ENCODE measurements at regions not wholly inside any gene's neighbourhood (a gene's known extent, or its start where the extent isn't known, plus 50 kb on each side); places are given as distances from the start of the nearest gene placed in this dataset.
"Not testable (repeated sequence)": the region's sequence is repeated elsewhere in the genome, so short reads cannot be mapped to it uniquely, and the experiment has no call there.

DNA sequence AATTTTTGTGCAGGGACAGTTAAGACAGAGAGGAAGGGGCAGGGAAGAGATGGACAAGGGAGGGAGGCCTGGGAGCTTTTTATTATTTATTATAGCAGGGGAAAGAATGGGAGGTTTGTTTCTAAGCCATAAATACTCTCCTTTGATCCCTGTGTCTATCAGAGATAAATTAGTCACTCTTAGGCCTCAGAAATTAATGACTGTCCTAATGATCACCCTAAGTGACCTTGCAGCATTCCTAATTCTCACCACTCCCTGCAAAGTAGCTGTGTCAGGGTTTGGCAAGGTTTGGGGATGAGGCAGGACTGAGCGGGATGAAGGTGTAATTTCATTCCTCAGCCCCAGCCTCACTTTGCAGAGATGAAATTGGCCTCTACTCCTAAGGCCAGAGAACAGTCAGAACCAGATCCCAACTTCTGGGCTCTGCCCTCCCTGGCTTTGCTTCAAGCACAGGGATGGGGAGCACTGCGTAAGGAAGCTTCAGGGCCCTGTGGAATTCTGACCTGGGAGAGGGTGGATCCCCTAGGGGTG is 95.0 kb downstream of the TMEM17 start:
- no peak for DNase-seq (ENCODE audit: low spot score)

DNA sequence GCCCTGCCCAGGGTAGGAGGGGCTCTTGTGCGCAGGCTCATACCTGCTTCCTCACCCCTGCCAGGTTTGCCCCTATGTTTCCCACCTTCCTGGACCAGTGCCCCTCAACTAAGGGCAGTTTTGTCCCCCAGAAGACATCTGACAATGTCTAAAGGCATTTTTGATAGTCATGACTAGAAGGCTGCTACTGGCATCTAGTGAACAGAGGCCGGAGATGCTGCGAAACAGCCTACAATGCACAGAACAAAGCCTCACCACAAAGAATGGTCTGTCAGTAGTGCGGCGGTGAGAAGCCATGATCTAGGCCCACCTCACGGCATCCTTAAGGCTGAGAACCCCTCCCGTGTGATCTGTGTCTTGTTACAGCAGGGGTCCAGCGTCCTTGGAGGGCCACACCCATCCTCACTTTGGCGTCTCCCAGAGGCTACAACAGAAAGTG is 96.0 kb downstream of the TMEM17 start:
- DNase-seq (ENCODE audit: low spot score) = no peak

DNA sequence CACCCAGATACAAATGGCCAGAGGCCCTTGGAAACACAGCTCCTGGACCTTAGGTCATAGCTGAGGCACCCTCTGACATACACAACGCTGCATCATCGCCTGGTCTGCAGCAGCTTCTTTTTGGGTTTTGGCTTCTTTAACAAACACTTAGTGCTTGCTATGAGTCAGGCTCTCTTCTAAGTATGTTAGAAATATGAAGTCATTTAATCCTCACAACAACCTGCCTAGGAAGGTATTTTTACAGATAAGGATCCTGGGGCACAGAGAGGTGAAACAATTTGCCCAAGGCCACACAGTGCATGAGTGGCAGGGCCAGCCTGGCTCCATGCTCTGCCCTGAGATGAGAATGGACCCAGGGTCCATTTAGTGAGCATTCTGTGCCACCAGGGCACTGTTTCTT is 96.6 kb downstream of the TMEM17 start:
- peak; percentile 34 for DNase-seq (ENCODE audit: low spot score)

DNA sequence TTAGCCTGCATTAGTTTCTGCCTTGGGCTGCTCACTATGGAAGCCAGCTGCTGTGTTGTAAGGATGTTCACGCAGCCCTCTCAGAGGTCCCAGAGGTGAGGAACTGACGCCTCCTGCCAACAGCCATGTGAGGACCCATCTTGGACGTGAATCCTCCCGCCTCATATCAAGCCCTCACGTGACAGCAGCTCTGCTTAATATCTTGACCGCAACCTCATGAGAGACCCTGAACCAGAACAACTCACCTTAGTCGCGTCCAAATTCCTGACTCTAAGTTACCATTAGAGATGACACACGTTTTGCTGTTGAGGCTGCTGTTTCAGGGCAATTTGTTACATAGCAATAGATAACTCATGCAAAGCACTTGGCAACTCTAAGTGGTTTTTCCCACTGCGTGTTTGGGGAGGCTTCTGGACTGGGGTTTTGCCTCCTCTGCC is 97.7 kb downstream of the TMEM17 start:
- DNase-seq (ENCODE audit: low spot score) = peak; percentile 33

DNA sequence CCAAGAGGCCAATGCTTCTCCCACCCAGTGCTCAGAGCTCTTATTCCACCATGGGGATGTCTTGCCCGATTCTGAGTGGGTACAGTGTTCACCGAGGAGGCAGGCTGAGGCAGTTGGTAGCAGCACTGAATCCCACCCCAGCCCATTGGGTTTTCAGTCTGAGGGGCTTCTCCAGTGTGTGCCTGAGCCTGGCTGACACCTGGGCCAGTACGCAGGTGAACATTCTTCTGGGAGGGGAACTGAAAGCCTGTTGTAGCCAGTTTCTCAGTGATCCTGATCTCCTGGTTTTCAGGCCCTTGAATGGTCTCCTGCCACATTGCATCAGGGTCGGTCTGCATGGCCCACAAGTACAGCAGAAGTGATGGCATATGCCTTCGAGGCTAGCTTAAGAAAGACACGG is 98.2 kb downstream of the TMEM17 start:
- DNase-seq (ENCODE audit: low spot score) = no peak

DNA sequence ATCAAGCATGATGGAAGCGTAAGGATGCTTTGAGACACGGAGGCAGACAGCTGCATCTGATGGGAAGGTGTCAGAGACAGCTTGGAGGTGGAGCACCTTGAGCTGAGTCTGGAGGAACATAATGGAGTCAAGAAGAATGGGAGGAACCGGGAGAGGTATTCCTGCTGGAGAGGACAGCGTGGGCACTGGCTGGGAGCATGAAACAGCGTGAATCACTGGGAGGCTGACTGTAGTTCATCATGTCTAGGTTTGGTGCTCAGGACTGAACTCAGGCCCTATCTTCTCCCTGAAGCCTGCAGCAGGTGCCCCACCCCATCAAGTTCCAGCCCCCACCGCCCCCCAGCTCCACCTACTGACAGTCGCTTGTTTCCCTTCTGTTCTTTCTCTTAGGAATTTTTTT is 98.6 kb downstream of the TMEM17 start:
- no peak for DNase-seq (ENCODE audit: low spot score)

DNA sequence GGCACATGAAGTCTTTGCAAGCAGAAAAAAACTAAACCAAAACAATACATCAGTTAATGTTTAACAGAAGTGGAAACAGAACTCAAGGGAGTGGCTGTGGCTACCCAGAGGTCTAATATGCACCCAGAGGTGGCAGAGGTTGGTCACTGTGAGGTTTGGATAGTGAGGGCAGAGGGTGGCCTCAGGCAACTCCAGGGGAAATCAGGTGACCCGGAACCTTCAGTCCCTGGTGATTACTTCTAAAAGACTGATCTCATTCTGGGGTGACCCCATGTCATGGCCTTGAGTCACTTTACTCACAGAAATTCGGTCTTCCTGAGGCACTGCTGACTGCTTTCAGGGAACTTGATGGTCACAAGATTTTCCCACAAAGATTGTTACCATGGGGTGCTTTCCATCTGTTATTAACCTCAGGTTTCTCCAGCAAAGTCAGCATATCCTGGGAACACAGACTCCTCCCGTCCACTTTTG is 99.4 kb downstream of the TMEM17 start:
- peak; percentile 94 for DNase-seq (ENCODE audit: low spot score)

DNA sequence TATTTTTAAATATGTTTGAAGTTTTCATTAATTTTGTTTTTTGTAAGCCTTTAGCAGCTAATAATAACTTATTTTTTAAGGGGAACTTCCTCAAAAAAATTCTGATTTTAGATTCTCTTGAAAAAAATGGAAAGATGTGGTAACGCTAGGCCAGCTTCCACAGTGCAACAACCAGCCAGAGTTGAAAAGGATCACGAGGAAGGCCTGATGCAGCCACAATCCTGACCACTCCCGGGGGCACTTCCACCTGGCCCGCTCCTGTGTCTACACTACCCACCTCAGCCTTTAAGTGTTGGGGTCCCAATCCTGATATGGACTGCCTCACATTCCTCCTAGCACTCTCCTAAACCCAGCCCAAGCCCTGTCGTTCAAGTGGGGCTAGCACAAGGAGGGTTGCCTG is 101.1 kb downstream of the TMEM17 start:
- no peak for DNase-seq (ENCODE audit: low spot score)

DNA sequence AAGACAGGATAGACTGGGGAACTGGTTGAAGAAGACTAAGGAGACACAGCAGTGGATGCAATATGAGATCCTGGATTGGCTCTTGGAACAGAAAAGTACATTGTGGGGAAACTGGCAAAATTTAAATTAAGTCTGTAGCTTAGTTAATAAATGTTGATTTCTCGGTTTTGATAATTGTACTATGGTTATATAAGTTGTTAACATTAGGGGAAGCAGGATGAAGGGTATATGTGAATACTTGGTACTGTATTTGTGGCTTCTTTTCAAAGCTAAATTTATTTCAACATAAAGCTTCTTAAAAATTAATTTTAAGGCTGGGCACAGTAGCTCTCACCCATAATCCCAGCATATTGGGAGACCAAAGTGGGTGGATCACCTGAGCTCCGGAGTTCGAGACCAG is 103.8 kb downstream of the TMEM17 start:
- no peak for DNase-seq (ENCODE audit: low spot score)

DNA sequence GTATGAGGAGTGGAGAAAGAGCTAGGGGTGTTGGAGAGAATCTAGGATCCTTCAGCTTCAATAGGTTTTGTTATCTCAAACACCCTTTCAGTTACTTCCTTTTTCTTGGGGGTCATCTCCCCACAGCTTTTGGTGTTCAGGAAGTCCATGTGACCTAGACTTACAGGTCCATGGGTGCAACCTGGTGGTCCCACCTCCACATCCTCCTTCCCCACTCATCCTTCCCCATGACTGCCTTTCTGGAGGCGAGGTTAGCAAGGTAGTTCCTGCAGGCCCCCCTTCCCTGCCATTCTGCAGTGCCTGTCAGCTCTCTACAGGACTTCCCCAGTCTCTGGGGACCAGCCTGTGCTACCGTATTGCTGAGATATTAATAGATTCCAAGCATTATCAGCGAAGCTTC is 107.6 kb downstream of the TMEM17 start:
- DNase-seq (ENCODE audit: low spot score) = no peak

DNA sequence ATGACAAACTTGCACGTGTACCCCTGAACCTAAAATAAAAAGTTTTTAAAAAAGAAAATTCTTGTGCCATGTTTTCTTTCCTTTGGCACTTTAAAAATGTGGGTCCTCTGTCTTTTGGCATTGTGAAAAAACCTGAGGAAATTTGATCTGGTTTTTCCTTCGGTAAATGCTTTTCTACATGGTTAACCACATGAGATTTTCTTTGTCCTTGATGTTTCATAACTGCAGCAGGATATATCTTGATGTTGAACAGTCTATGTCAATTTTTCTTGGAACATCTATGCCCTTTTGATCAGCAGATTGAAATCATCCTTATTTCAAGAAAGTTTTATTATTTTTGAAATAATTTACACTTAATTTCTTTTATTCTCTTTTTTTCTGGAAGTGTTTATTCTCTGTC is 109.1 kb downstream of the TMEM17 start:
- DNase-seq (ENCODE audit: low spot score) = no peak

DNA sequence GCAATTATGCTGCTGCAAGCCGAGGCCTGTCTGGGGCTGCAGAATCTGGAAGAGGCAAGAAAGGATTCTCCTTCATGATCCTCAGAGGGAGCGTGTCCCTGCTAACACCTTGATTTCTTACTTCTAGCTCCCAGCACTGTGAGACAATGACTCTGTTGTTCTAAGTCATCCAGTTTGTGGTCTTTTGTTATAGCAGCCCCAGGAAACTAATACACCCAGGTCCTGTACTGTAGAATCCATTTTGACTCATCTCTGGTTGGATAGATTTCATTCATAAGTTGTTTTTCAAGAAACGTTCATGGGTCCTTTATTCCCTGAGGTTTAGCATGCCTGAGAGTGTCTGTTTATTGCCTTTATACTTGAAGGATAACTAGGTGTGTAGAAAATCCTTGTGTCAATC is 112.7 kb downstream of the TMEM17 start:
- DNase-seq (ENCODE audit: low spot score) = no peak

DNA sequence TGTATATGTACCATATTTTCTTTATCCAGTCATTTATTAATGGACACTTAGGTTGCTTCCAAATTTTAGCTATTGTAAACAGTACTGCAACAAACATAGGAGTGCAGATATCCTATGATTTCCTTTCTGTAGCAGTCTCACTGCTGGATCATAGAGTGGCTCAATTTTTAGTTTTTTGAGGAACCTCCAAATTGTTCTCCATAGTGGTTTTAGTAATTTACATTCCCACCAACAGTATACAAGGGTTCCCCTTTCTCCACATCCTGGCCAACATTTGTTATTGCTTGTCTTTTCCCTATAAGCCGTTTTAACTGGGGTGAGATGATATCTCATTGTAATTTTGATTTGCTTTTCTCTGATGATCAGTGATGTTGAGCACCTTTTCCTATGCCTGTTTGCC is 114.3 kb downstream of the TMEM17 start:
- DNase-seq (ENCODE audit: low spot score) = no peak

DNA sequence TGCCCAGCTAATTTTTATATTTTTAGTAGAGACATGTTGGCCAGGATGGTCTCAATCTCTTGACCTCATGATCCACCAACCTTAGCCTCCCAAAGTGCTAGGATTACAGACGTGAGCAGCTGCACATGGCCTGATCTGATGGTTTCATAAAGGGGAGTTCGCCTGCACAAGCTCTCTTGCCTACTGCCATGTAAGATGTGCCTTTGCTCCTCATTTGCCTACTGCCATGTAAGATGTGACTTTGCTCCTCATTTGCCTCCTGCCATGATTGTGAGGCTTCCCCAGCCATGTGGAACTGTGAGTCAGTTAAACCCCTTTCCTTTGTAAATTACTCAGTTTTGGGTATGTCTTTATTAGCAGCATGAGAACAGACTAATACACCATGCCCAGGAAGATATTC is 119.6 kb downstream of the TMEM17 start:
- DNase-seq (ENCODE audit: low spot score) = not testable (repeated sequence)

DNA sequence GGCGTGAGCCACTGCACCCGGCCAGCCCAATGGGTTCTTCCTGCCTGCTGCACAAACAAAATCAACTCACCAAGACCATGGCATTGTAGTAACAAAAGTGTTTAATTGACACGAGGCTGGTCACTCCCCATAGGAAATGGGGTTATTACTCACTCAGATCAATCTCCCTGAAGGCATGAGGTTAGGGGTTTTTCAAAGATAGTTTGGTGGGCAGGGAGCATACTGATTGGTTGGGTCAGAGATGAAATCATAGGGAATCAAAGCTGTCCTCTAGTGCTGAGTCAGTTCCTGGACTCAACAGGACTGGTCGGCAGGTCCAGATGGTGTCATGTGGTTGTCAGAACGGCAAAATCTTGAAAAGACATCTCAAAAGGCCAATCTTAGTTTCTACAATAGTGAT is 122.1 kb downstream of the TMEM17 start:
- peak; percentile 34 for DNase-seq (ENCODE audit: low spot score)

DNA sequence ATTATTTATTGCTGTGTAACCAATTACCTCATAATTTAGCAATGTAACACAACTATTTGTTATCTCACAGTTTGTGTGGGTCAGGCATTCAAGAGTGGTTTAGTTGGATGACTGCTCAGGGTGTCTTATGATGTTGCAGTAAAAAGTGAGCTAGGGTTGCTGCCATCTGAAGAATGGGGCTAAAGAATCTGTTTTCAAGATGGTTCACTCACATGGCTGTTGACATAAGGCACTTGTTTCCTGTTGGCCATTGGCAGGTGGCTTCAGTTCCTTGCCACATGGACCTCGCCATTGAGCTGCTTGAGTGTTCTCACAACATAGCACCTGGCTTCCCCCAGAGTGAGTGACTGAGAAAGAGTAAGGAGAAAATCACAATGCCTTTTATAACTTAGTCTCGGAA is 123.2 kb downstream of the TMEM17 start:
- DNase-seq (ENCODE audit: low spot score) = peak; percentile 67

DNA sequence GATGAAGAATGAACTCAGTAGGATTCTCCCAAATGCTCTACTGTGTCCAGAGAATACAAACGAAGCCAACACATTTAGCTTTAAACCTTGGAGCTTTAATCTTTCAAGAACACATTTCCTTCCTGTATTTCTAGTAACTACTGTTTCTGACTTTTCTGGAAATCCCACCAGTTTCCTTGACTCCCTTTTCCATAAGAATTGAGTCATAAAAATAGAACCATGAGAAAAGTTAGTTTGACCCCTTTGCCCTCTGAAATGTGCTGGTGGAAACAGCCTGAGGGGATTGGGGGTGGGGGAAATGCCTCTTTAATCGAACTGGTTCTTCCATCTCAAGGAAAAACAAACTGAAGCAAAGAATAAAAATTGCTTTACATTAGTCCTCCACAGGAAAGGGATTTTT is 123.9 kb downstream of the TMEM17 start:
- no peak for DNase-seq (ENCODE audit: low spot score)

DNA sequence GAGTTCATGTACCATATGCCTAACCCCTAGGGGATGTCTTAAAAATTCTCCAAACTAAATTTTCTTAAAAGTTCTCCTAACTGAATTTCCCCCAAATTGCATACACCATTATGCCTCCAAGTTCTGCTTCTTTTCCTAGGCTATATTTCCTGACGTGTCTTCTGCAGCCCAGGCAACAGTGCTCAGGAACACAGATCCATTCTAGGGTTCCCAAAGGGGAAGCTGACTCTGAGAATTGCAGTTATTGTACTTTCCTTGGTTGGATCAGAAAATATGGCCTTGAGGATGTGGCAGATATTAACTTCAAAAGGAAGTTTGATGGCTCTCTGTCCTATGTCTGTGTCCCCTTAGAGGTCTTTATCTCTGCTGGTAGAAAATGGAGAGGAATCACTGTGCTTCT is 124.3 kb downstream of the TMEM17 start:
- no peak for DNase-seq (ENCODE audit: low spot score)

DNA sequence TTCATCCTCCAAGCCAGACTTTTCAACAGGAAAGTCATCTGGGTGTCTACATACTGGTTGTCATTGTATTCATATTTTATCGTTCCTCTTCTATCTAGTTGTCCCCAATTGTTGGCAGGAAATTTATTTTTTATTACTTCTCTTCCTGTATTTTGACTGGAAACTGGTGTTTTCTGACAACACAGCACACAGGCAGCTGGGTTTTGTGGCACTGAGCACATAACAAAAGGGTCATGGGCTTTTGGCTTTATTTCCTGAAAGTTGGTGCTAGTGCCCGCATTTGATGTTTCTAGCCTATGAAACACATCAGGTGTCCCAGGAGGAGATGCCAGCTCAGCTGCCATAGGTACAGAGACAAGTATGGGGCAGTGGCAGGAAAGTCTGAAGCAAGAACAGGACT is 126.4 kb downstream of the TMEM17 start:
- no peak for DNase-seq (ENCODE audit: low spot score)

DNA sequence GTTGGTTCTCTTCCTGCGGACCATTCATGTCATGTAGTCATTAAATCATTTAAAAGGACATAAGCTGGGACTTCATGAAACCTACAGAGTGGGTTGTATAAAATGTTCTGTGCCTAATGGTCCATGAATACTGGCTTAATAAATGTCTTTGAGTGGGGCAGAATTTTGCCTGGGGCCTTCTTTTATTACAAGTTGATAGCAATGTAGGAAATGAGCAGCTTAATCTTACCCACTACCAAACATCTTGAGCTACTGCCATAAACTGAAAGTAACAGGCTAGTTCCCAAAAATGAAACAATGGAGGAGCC is 130.9 kb downstream of the TMEM17 start:
- peak; percentile 17 for DNase-seq (ENCODE audit: low spot score)

DNA sequence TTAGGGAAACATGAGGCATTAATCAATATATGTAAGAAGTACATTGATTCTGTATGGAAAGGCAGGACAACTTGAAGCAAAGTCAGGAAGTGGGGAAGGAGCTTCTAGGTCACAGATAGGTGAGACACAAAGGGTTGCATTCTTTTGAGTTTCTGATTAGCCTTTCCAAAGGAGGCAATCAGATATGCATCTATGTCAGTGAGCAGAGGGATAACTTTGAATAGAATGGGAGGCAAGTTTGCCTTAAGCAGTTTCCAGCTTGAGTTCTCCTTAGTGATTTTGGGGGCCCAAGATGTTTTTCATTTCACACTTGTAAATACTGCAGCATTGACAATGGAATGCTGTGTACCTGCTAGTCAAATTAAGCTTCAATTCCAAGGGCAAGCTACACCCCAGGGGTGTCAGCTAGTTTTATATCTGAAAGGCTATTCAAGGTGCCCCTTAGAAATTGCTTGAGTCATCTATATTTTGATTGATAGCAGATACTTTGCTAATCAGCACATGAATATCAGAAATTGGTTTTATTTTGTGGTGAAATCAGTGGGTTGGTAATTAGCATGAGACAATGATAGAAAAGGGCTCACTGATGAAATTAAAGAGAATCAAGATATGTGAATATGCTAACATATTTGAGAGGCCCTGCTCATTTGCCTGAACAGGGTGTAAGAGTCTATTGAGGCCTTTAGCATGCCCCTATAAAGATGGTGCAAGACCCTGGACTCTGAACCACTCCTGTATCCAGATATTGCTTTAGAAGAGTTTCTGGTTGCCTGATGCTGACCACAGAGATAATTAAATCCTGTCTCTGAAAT is 131.5 kb downstream of the TMEM17 start:
- DNase-seq (ENCODE audit: low spot score) = no peak

DNA sequence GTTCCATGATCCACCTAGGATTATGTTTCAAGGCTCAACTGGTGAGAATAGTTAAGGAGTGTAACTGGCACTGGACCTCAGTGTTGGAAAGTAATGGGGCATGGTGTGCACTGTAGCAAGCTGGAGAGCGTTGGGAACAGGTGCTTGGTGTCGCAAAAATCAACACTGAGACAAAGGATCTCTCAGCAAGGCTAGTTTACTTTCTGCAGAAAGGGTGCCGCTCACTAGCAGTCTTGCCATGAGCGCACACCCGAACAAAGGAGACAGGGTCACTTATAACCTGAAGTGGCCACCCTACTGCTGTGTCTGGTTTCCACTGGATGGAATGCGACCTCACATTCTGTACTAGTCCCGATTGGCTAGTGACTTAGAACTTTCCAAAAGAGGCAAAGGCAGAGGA is 133.2 kb downstream of the TMEM17 start:
- no peak for DNase-seq (ENCODE audit: low spot score)

DNA sequence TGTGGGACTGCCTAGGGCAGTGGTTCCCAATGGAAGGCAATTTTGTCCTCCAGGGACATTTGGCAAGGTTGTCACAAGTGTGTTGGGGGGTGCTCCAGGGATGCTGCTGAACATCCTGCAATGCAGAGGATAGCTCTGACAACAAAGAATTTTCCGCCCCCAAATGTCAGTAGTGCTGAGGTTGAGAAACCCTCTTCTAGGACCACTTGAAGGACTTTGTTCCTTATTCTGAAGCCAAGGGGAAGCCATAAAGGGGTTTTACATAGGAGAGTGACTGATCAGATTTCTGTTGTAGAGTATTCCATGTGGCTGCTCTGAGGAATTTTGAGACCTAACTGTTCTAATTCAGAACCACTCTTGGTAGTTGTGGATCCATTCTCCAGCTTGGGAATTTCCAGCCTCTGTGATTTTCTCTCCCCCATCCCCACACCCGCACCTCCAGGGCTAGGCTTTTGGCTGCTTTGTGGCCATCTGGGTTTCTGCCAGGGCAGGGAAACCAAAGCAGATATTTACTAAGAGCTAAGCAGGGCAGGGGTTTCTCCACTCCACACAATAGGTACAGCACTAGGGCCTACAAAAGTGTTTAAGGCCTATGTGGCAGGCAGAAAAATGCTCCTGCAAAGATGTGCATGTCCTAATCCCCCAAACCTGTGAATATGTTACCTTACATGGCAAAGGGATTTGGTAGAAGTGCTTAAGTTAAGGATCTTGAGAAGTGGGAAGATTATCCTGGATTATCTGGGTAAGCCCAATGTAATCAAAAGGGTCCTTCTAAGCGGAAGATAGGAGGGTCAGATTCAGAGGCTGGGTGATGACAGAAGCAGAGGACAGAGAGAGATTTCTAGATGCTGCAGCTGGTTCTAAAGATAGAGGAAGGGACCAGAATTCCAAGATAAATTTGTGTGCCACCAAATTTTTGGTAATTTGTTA is 135.4 kb downstream of the TMEM17 start:
- no peak for DNase-seq (ENCODE audit: low spot score)

All from kidney tubule cell (primary cell).